ENCODE measurements at regions not wholly inside any gene's neighbourhood (a gene's known extent, or its start where the extent isn't known, plus 50 kb on each side); places are given as distances from the start of the nearest gene placed in this dataset.
"Not testable (repeated sequence)": the region's sequence is repeated elsewhere in the genome, so short reads cannot be mapped to it uniquely, and the experiment has no call there.

- not testable (repeated sequence) for H3K27me3 ChIP-seq (ENCODE audit: insufficient read depth, low read length, poor library complexity); H3K4me3 ChIP-seq (ENCODE audit: low read length); H2BK5ac ChIP-seq (ENCODE audit: low read length); H3K27ac ChIP-seq (ENCODE audit: low read depth, low read length); H3K4ac ChIP-seq (ENCODE audit: low read depth, low read length); H2AK5ac ChIP-seq (ENCODE audit: low read length); H3K79me2 ChIP-seq (ENCODE audit: control insufficient read depth, insufficient read depth, low read length); H4K5ac ChIP-seq (ENCODE audit: low read length); H3K36me3 ChIP-seq (ENCODE audit: control insufficient read depth, insufficient read depth, low read length); H3K56ac ChIP-seq (ENCODE audit: low read length); H4K8ac ChIP-seq (ENCODE audit: low read depth, low read length); H3K23ac ChIP-seq (ENCODE audit: low read length); H3K79me1 ChIP-seq (ENCODE audit: low read length); H2BK120ac ChIP-seq (ENCODE audit: low read depth, low read length); H3K18ac ChIP-seq (ENCODE audit: low read length); H3K4me1 ChIP-seq (ENCODE audit: control insufficient read depth, low read depth, low read length); H3K9ac ChIP-seq (ENCODE audit: low read length); DNase-seq; H3K4me2 ChIP-seq (ENCODE audit: low read length); H2BK15ac ChIP-seq (replicated peaks; ENCODE audit: low read depth)
- WGBS (ENCODE audit: extremely low coverage, insufficient coverage, low lambda C conversion rate) = no CpG with 5 or more reads among the region's 6 CpGs
Observed at GRCh38 chr14:89726226-89726625, 228.3 kb downstream of the EFCAB11 start.

GRCh38 chr14:89724628-89724960, 229.9 kb downstream of the EFCAB11 start:
- Histone ChIP-seq H3K23ac (ENCODE audit: low read length) (no peak overlapping the region), H2BK15ac (replicated peaks; ENCODE audit: low read depth) (no peak overlapping the region), H3K4ac (ENCODE audit: low read depth, low read length) (no peak overlapping the region), H3K36me3 (ENCODE audit: control insufficient read depth, insufficient read depth, low read length) (no peaks in the 10 kb centered on the region), H4K8ac (ENCODE audit: low read depth, low read length) (no peak overlapping the region), H3K27me3 (ENCODE audit: insufficient read depth, low read length, poor library complexity) (no peaks in the 10 kb centered on the region), H3K79me2 (ENCODE audit: control insufficient read depth, insufficient read depth, low read length) (no peaks in the 10 kb centered on the region), H3K79me1 (ENCODE audit: low read length) (no peaks in the 10 kb centered on the region), H2AK5ac (ENCODE audit: low read length) (no peak overlapping the region), H3K9ac (ENCODE audit: low read length) (no peak overlapping the region), H3K27ac (ENCODE audit: low read depth, low read length) (no peak overlapping the region), H2BK5ac (ENCODE audit: low read length) (no peak overlapping the region), H3K18ac (ENCODE audit: low read length) (no peak overlapping the region), H4K5ac (ENCODE audit: low read length) (no peak overlapping the region), H2BK120ac (ENCODE audit: low read depth, low read length) (no peak overlapping the region), H3K4me1 (ENCODE audit: control insufficient read depth, low read depth, low read length) (peaks cover 3% of the 10 kb centered on the region), H3K4me3 (ENCODE audit: low read length) (no peak overlapping the region), H3K4me2 (ENCODE audit: low read length) (no peak overlapping the region), H3K56ac (ENCODE audit: low read length) (no peak overlapping the region)
- DNase-seq = peak; percentile 10
- WGBS (ENCODE audit: extremely low coverage, insufficient coverage, low lambda C conversion rate) = no CpG with 5 or more reads among the region's 8 CpGs

GRCh38 chr14:89723930-89724627, 230.5 kb downstream of the EFCAB11 start:
- Histone ChIP-seq H3K4me2 (ENCODE audit: low read length) (no peak overlapping the region), H2BK5ac (ENCODE audit: low read length) (no peak overlapping the region), H2BK120ac (ENCODE audit: low read depth, low read length) (no peak overlapping the region), H3K18ac (ENCODE audit: low read length) (no peak overlapping the region), H3K79me1 (ENCODE audit: low read length) (no peaks in the 10 kb centered on the region), H3K27ac (ENCODE audit: low read depth, low read length) (no peak overlapping the region), H3K79me2 (ENCODE audit: control insufficient read depth, insufficient read depth, low read length) (no peaks in the 10 kb centered on the region), H3K56ac (ENCODE audit: low read length) (no peak overlapping the region), H3K9ac (ENCODE audit: low read length) (no peak overlapping the region), H2BK15ac (replicated peaks; ENCODE audit: low read depth) (no peak overlapping the region), H2AK5ac (ENCODE audit: low read length) (no peak overlapping the region), H3K4me1 (ENCODE audit: control insufficient read depth, low read depth, low read length) (peaks cover 3% of the 10 kb centered on the region), H3K27me3 (ENCODE audit: insufficient read depth, low read length, poor library complexity) (no peaks in the 10 kb centered on the region), H3K36me3 (ENCODE audit: control insufficient read depth, insufficient read depth, low read length) (no peaks in the 10 kb centered on the region), H4K8ac (ENCODE audit: low read depth, low read length) (no peak overlapping the region), H3K4me3 (ENCODE audit: low read length) (no peak overlapping the region), H3K23ac (ENCODE audit: low read length) (no peak overlapping the region), H4K5ac (ENCODE audit: low read length) (no peak overlapping the region), H3K4ac (ENCODE audit: low read depth, low read length) (no peak overlapping the region)
- no CpG with 5 or more reads among the region's 7 CpGs for WGBS (ENCODE audit: extremely low coverage, insufficient coverage, low lambda C conversion rate)
- no peak for DNase-seq

- no peak overlapping the region for H3K23ac ChIP-seq (ENCODE audit: low read length)
- H3K4ac ChIP-seq (ENCODE audit: low read depth, low read length) = no peak overlapping the region
- no peaks in the 10 kb centered on the region for H3K27me3 ChIP-seq (ENCODE audit: insufficient read depth, low read length, poor library complexity)
- no peak overlapping the region for H4K5ac ChIP-seq (ENCODE audit: low read length)
- H3K56ac ChIP-seq (ENCODE audit: low read length) = no peak overlapping the region
- no CpG with 5 or more reads among the region's 6 CpGs for WGBS (ENCODE audit: extremely low coverage, insufficient coverage, low lambda C conversion rate)
- H3K27ac ChIP-seq (ENCODE audit: low read depth, low read length) = no peak overlapping the region
- H2BK5ac ChIP-seq (ENCODE audit: low read length) = no peak overlapping the region
- H3K9ac ChIP-seq (ENCODE audit: low read length) = no peak overlapping the region
- DNase-seq = no peak
- H3K36me3 ChIP-seq (ENCODE audit: control insufficient read depth, insufficient read depth, low read length) = no peaks in the 10 kb centered on the region
- no peak overlapping the region for H4K8ac ChIP-seq (ENCODE audit: low read depth, low read length)
- H2BK15ac ChIP-seq (replicated peaks; ENCODE audit: low read depth) = no peak overlapping the region
- H2AK5ac ChIP-seq (ENCODE audit: low read length) = no peak overlapping the region
- H3K79me2 ChIP-seq (ENCODE audit: control insufficient read depth, insufficient read depth, low read length) = no peaks in the 10 kb centered on the region
- no peak overlapping the region for H2BK120ac ChIP-seq (ENCODE audit: low read depth, low read length)
- no peak overlapping the region for H3K18ac ChIP-seq (ENCODE audit: low read length)
- no peak overlapping the region for H3K4me3 ChIP-seq (ENCODE audit: low read length)
- H3K79me1 ChIP-seq (ENCODE audit: low read length) = no peaks in the 10 kb centered on the region
- peaks cover 3% of the 10 kb centered on the region for H3K4me1 ChIP-seq (ENCODE audit: control insufficient read depth, low read depth, low read length)
- H3K4me2 ChIP-seq (ENCODE audit: low read length) = no peak overlapping the region
Observed at GRCh38 chr14:89721956-89722355, 232.6 kb downstream of the EFCAB11 start.

GRCh38 chr14:89720741-89721729, 233.5 kb downstream of the EFCAB11 start:
- H3K9ac ChIP-seq (ENCODE audit: low read length) = no peak overlapping the region
- H3K79me1 ChIP-seq (ENCODE audit: low read length) = no peaks in the 10 kb centered on the region
- no peak overlapping the region for H4K8ac ChIP-seq (ENCODE audit: low read depth, low read length)
- peaks cover 3% of the 10 kb centered on the region for H3K4me1 ChIP-seq (ENCODE audit: control insufficient read depth, low read depth, low read length)
- no peaks in the 10 kb centered on the region for H3K27me3 ChIP-seq (ENCODE audit: insufficient read depth, low read length, poor library complexity)
- H2BK5ac ChIP-seq (ENCODE audit: low read length) = no peak overlapping the region
- H3K18ac ChIP-seq (ENCODE audit: low read length) = no peak overlapping the region
- H4K5ac ChIP-seq (ENCODE audit: low read length) = no peak overlapping the region
- no peak overlapping the region for H3K4me2 ChIP-seq (ENCODE audit: low read length)
- H3K4me3 ChIP-seq (ENCODE audit: low read length) = no peak overlapping the region
- H3K23ac ChIP-seq (ENCODE audit: low read length) = no peak overlapping the region
- H2BK15ac ChIP-seq (replicated peaks; ENCODE audit: low read depth) = no peak overlapping the region
- H3K36me3 ChIP-seq (ENCODE audit: control insufficient read depth, insufficient read depth, low read length) = no peaks in the 10 kb centered on the region
- DNase-seq = no peak
- no peaks in the 10 kb centered on the region for H3K79me2 ChIP-seq (ENCODE audit: control insufficient read depth, insufficient read depth, low read length)
- no peak overlapping the region for H3K56ac ChIP-seq (ENCODE audit: low read length)
- WGBS (ENCODE audit: extremely low coverage, insufficient coverage, low lambda C conversion rate) = no CpG with 5 or more reads among the region's 11 CpGs
- H3K27ac ChIP-seq (ENCODE audit: low read depth, low read length) = no peak overlapping the region
- no peak overlapping the region for H3K4ac ChIP-seq (ENCODE audit: low read depth, low read length)
- H2AK5ac ChIP-seq (ENCODE audit: low read length) = no peak overlapping the region
- H2BK120ac ChIP-seq (ENCODE audit: low read depth, low read length) = no peak overlapping the region

All from mesendoderm (in vitro differentiated cells).